Kidney (tissue), 13 donors: ENCODE measurements at regions not wholly inside any gene's neighbourhood (a gene's known extent, or its start where the extent isn't known, plus 50 kb on each side); places are given as distances from the start of the nearest gene placed in this dataset.
A peak's percentile ranks its signal among the peaks of the same experiment; 100 is the strongest.

Experiments
- DNase-seq, 5 donors: peaks; one replicate each; pipeline ENCODE4 v3.0.0-alpha.2; 2013 to 2020
- FAIRE-seq: peaks from 2 replicates; lab custom pipeline; 2012; peaks lifted over from hg19 to GRCh38; lab: Jason Lieb, UNC
- H3K27ac ChIP-seq, 2 donors: one replicate each; pipeline ENCODE4 v1.7.0; 2013; ENCODE audit warnings: low read depth in 2 of 2, low read length in 2 of 2, inconsistent platforms in 1 of 2
- H3K27me3 ChIP-seq: one replicate; pipeline ENCODE4 v1.7.1; 2013; ENCODE audit warnings: low read length, inconsistent platforms; ENCODE audit not compliant: control insufficient read depth, insufficient read depth
- H3K36me3 ChIP-seq, 3 donors: one replicate each; pipeline versions ENCODE4 v1.7.0 to v1.7.1; 2013; ENCODE audit warnings: low read length in 3 of 3, control low read depth in 1 of 3, inconsistent platforms in 1 of 3; ENCODE audit not compliant: insufficient read depth in 3 of 3, control insufficient read depth in 2 of 3
- H3K4me1 ChIP-seq, 3 donors: one replicate each; pipeline versions ENCODE4 v1.7.0 to v1.7.1; 2013; ENCODE audit warnings: low read length in 3 of 3, inconsistent platforms in 1 of 3, low read depth in 1 of 3; ENCODE audit not compliant: control insufficient read depth in 2 of 3, insufficient read depth in 2 of 3
- H3K4me3 ChIP-seq, 3 donors: one replicate each; pipeline versions ENCODE4 v1.7.0 to v1.8.1; 2013; ENCODE audit warnings: low read length in 3 of 3, control low read depth in 1 of 3, inconsistent platforms in 1 of 3
- H3K9ac ChIP-seq, 3 donors: one replicate each; pipeline versions ENCODE4 v1.7.0 to v1.7.1; 2013; ENCODE audit warnings: low read length in 3 of 3, control low read depth in 1 of 3, inconsistent platforms in 1 of 3
- H3K9me3 ChIP-seq, 3 donors: one replicate each; pipeline versions ENCODE4 v1.7.0 to v1.7.1; 2013; ENCODE audit warnings: low read length in 3 of 3, control low read depth in 1 of 3, inconsistent platforms in 1 of 3; ENCODE audit not compliant: control insufficient read depth in 2 of 3, insufficient read depth in 1 of 3
- intact Hi-C: fragments of 100-400 bp; cut with DNase I; formaldehyde crosslinking; loops from one replicate; pipeline ENCODE4 v1.11.1; 2022
- TF ChIP-seq, protein P1 (sequence below): IDR thresholded peaks from 3 replicates; pipeline ENCODE4 v1.5.1; 2012; ENCODE audit warnings: mild to moderate bottlenecking, moderate library complexity, borderline replicate concordance; ENCODE audit not compliant: insufficient read depth; ENCODE audit errors: extremely low read depth
- donor health status: control.
- donor health status: control.
- donor health status: control.
- donor health status: control.
- donor health status: control.
- donor health status: DM: yes; HTN: yes; CAD: no.
- donor health status: Normal renal cell carcinoma (clear cell type).

DNA sequence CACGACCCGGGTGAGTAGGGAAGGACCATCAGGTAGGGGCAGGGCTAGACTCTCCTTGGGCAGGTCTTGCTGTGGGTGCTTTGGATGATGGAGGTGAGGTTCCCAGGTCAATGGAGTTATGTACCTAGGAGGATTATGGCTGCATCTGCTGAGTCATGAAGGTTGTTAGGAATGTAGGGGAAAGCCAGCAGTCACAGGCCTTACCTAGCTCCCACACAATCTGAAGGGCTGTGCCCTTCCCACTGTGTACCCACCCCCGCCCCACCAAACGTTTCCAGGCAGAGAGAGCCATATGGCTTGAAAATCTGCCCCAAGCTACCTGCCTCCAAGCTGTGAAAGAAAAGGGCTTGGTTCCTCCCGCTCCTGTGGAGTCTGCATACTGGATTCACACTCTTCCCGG is 573.4 kb upstream of the DPPA4 start:
- no peak overlapping the region for H3K27ac ChIP-seq

DNA sequence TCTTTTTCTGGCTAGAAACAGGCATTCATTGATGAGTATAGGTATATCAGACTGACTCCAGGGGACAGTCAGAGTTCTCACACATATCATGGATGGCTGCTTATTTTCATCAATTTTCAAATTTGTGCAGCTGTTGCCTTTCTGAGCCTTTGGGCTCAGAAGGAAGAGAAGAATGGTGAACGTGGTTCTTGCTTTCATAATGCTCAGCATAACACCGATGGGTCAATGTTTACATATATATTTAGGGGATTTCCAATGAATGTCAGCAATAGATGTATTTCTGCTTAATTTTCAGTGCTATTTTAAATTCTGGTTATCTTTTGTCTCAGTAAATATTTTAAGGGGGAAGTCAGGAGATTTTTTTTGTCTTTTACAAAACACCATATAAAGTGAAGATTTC is 581.4 kb upstream of the DPPA4 start:
- no peak for FAIRE-seq
- no peaks in the 10 kb centered on the region for H3K9me3 ChIP-seq
- H3K4me1 ChIP-seq, result no peaks in the 10 kb centered on the region
- H3K36me3 ChIP-seq, result no peaks in the 10 kb centered on the region
- intact Hi-C loops, result no loop called here
- DNase-seq, result no peak
- H3K27me3 ChIP-seq, result no peaks in the 10 kb centered on the region
- H3K4me3 ChIP-seq, result no peak overlapping the region
- TF ChIP-seq, protein P1, sequence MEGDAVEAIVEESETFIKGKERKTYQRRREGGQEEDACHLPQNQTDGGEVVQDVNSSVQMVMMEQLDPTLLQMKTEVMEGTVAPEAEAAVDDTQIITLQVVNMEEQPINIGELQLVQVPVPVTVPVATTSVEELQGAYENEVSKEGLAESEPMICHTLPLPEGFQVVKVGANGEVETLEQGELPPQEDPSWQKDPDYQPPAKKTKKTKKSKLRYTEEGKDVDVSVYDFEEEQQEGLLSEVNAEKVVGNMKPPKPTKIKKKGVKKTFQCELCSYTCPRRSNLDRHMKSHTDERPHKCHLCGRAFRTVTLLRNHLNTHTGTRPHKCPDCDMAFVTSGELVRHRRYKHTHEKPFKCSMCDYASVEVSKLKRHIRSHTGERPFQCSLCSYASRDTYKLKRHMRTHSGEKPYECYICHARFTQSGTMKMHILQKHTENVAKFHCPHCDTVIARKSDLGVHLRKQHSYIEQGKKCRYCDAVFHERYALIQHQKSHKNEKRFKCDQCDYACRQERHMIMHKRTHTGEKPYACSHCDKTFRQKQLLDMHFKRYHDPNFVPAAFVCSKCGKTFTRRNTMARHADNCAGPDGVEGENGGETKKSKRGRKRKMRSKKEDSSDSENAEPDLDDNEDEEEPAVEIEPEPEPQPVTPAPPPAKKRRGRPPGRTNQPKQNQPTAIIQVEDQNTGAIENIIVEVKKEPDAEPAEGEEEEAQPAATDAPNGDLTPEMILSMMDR, result no peak
- H3K27ac ChIP-seq, result no peak overlapping the region
- H3K9ac ChIP-seq, result no peak overlapping the region

More for the DNA sequence above, 573.4 kb upstream of the DPPA4 start:
- no peaks in the 10 kb centered on the region for H3K9me3 ChIP-seq
- TF ChIP-seq, protein P1, result no peak
- no peak overlapping the region for H3K9ac ChIP-seq
- no peaks in the 10 kb centered on the region for H3K36me3 ChIP-seq
- peak in 1 of 5 donors; percentile 40 for DNase-seq
- H3K4me1 ChIP-seq, result no peaks in the 10 kb centered on the region
- H3K27me3 ChIP-seq, result no peaks in the 10 kb centered on the region
- intact Hi-C loops, result no loop called here
- FAIRE-seq, result no peak
- H3K4me3 ChIP-seq, result no peak overlapping the region

DNA sequence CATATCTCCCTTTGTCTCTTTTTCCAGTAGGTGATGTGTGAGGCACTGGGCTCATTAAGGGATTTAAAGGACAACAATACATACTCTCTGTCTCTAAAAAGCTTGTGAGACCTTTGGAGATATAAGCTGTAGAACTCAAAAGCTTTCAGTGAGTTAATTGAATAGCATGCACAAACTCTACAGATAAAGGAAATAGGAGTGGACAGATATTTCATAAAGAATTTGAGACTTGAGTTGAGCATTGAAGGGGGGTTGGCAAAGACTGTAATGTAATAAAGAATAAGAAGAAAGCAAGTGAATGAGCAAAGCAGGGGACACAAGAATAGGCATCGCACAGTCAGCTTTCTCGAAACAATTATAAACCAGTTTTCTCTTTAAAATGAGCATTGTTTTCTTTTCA is 583.4 kb upstream of the DPPA4 start:
- Histone ChIP-seq H3K27ac (no peak overlapping the region), H3K9ac (no peak overlapping the region), H3K4me1 (no peaks in the 10 kb centered on the region), H3K9me3 (no peaks in the 10 kb centered on the region), H3K27me3 (no peaks in the 10 kb centered on the region), H3K36me3 (no peaks in the 10 kb centered on the region), H3K4me3 (no peak overlapping the region)
- intact Hi-C loops, result no loop called here
- TF ChIP-seq, protein P1, result no peak
- DNase-seq (no peak), FAIRE-seq (no peak)

DNA sequence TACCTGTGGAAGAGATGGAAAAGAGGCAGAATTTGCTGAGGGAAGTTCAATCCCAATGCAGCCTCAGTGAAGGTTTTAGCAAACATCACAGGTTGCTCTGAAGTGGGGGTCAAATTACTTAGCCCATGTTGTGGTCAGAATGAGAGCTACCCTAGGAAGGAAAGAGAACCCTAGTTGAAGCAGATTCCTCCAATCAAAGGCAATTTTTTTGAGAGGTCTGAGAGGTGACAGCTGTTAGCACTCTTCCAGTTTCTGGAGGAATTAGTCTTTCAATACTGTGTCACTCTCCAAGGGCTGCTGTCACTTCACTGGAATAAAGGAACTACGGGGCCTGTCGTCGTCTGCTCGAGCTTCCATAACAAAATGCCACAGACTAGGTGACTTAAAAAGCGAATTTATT is 584.2 kb upstream of the DPPA4 start:
- intact Hi-C loops, result no loop called here
- Histone ChIP-seq H3K27ac (no peak overlapping the region), H3K4me1 (no peaks in the 10 kb centered on the region), H3K9me3 (no peaks in the 10 kb centered on the region), H3K36me3 (no peaks in the 10 kb centered on the region), H3K27me3 (no peaks in the 10 kb centered on the region), H3K4me3 (no peak overlapping the region), H3K9ac (no peak overlapping the region)
- FAIRE-seq (no peak), DNase-seq (peak in 3 of 5 donors; percentile 18 to 70 (median 39))
- TF ChIP-seq, protein P1, result no peak
